ENCODE measurements at regions not wholly inside any gene's neighbourhood (a gene's known extent, or its start where the extent isn't known, plus 50 kb on each side); places are given as distances from the start of the nearest gene placed in this dataset.

GRCh38 chr4:167509551-167509950 lies 275.3 kb upstream of the SPOCK3 start:
- DNase-seq = no peak

GRCh38 chr4:167524091-167524490 lies 289.8 kb upstream of the SPOCK3 start:
- no peak for DNase-seq

GRCh38 chr4:167537761-167538160 lies 303.5 kb upstream of the SPOCK3 start:
- no peak for DNase-seq

- DNase-seq = no peak
Measured at GRCh38 chr4:167541286-167541685, 307.0 kb upstream of the SPOCK3 start.

GRCh38 chr4:167544391-167544790 lies 310.1 kb upstream of the SPOCK3 start:
- DNase-seq = no peak

- no peak for DNase-seq
Measured at GRCh38 chr4:167550021-167550420, 315.7 kb upstream of the SPOCK3 start.

- DNase-seq = no peak
Measured at GRCh38 chr4:167555338-167556022, 321.2 kb upstream of the SPOCK3 start.

- DNase-seq = no peak
Measured at GRCh38 chr4:167578906-167579305, 344.6 kb upstream of the SPOCK3 start.

GRCh38 chr4:167581449-167581965 lies 347.2 kb upstream of the SPOCK3 start:
- no peak for DNase-seq

- DNase-seq = no peak
Measured at GRCh38 chr4:167587361-167587760, 353.1 kb upstream of the SPOCK3 start.

GRCh38 chr4:167595898-167596297 lies 361.6 kb upstream of the SPOCK3 start:
- DNase-seq = no peak

- DNase-seq = no peak
Measured at GRCh38 chr4:167602157-167602556, 367.9 kb upstream of the SPOCK3 start.

GRCh38 chr4:167606551-167606950 lies 372.3 kb upstream of the SPOCK3 start:
- DNase-seq = no peak

- DNase-seq = no peak
Measured at GRCh38 chr4:167613381-167613780, 379.1 kb upstream of the SPOCK3 start.

GRCh38 chr4:167614866-167615265 lies 380.6 kb upstream of the SPOCK3 start:
- DNase-seq = no peak

- no peak for DNase-seq
Measured at GRCh38 chr4:167616476-167616875, 382.2 kb upstream of the SPOCK3 start.

- peak; percentile 51 for DNase-seq
Measured at GRCh38 chr4:167622481-167623240, 388.4 kb upstream of the SPOCK3 start.

GRCh38 chr4:167623241-167623572 lies 388.9 kb upstream of the SPOCK3 start:
- DNase-seq = no peak

GRCh38 chr4:167629272-167629671 lies 395.0 kb upstream of the SPOCK3 start:
- DNase-seq = no peak

- no peak for DNase-seq
Measured at GRCh38 chr4:167642250-167642649, 408.0 kb upstream of the SPOCK3 start.

GRCh38 chr4:167645358-167645757 lies 411.1 kb upstream of the SPOCK3 start:
- DNase-seq = no peak

- DNase-seq = no peak
Measured at GRCh38 chr4:167652267-167652666, 418.0 kb upstream of the SPOCK3 start.

GRCh38 chr4:167688660-167689142 lies 403.6 kb upstream of the ANXA10 start:
- no peak for DNase-seq

GRCh38 chr4:167702391-167702790 lies 389.9 kb upstream of the ANXA10 start:
- DNase-seq = no peak

All from hematopoietic multipotent progenitor cell treated with erythropoietin and hydrocortisone succinate and interleukin-3 and kit ligand, for 8 days (in vitro differentiated cells).